GM21526 (cell line): ENCODE measurements at regions not wholly inside any gene's neighbourhood (a gene's known extent, or its start where the extent isn't known, plus 50 kb on each side); places are given as distances from the start of the nearest gene placed in this dataset.
"Not testable (repeated sequence)": the region's sequence is repeated elsewhere in the genome, so short reads cannot be mapped to it uniquely, and the experiment has no call there.

Source experiments
- ATAC-seq: cut with Tn5 transposase; IDR thresholded peaks from one replicate; pipeline ENCODE4 v1.9.1; 2021; ENCODE audit warnings: moderate library complexity; ENCODE audit not compliant: unreplicated experiment, low FRiP score

DNA sequence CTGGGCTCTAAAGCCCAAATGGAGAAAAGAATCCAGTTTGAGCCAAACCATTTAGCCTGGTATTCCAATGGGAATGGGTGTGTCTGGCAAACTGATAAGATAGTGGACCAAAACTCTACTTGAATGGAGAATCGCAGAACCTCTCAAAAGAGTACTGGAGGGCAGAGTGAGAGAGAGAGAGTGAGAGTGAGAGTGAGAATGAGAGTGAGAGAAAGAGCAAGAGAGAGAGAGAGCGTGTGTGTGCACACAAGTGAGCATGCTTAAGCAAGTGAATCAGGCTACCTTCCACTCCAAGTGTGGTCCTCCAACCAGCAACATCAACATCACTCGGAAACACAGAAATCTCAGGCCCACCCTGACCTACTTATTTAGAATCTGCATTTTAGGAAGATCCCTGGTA is 58.8 kb downstream of the UQCRFS1 start:
- ATAC-seq = no peak

DNA sequence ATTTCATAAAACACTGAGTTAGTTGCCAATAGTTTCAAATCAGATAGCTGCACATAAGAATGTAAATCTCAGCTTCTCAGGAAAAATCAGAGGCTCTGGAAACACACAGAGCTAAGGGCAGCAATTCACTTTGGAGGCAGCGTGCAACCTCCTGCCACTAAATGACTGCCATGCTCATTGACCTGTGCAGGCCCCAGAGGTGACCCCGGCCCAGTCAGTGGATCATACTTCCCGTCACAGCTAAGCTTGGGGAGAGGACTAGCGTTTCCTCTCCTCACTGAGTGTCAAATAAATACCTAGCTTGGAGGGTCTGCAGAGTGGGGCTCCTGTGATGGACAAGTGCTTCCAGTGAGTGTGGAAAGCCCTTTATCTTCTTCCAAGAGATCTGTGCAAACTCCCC is 67.2 kb downstream of the UQCRFS1 start:
- ATAC-seq = no peak

DNA sequence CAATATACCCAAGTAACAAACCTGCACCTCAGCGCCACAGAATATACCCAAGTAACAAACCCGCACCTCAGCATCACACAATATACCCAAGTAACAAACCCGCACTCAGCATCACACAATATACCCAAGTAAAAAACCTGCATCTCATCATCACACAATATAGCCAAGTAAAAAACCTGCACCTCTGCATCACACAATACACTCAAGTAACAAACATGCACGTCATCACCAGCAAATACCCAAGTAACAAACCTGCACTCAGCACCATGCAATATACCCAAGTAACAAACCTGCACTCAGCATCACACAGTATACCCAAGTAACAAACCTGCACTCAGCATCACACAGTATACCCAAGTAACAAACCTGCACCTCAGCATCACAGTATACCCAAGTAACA is 69.8 kb downstream of the UQCRFS1 start:
- ATAC-seq = no peak

DNA sequence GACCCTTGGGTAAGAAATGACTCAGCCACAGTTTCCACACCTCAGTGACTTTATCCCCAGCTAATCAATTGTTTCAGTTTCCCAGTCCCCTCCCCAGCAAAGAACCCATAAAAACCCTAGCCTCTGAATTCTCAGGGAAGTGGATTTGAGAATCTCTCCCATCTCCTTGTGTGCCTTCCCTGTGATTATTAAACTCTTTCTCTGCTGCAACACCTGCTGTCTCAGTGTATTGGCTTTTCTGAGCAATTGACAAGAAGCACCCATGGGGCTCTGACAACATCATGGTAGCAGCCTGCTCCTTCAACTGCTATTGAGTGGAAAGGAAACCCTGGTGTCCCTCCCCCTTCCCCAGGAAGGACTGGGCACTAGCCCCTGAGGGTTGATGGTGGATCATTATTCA is 73.7 kb downstream of the UQCRFS1 start:
- ATAC-seq = no peak

DNA sequence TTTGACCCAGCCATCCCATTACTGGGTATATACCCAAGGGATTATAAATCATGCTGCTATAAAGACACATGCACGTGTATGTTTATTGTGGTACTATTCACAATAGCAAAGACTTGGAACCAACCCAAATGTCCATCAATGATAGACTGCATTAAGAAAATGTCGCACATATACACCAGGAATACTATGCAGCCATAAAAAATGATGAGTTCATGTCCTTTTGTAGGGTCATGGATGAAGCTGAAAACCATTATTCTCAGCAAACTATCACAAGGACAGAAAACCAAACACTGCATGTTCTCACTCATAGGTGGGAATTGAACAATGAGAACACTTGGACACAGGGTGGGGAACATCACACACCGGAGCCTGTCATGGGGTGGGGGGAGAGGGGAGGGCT is 74.7 kb downstream of the UQCRFS1 start:
- not testable (repeated sequence) for ATAC-seq

DNA sequence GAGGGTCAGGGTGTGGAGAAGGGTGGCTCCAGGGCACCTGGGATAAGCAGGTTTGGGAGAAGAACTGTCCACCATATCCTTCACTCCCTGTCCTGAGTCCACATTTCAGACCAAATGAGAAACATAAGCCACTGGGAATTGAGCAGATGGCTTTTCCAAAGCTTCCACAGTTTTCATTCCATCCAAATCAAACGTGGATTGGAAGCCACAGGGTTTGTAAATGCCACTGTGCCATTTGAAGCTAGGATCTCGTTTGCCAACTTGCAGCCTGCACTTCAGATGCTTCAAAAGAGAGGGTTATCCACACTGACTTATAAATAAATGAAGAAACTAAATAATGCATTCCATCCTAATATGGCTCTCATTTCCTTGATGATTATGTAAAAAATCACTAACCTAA is 81.5 kb downstream of the UQCRFS1 start:
- ATAC-seq = no peak

DNA sequence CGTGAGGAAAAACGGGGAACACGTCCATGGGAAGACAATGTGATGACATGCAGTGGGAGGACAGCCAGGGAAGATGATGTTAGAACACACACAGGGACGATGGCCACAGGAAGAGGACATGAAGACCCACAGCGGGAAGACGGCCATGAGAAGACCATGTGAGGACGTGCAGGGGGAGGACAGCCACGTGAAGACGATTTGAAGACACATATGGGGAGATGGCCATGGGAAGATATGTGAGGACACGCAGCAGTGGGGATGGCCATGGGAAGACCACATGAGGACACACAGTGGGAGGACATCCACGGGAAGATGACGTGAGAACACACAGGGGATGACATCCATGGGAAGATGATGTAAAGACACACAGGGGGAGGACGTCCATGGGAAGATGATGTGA is 83.8 kb downstream of the UQCRFS1 start:
- no peak for ATAC-seq

DNA sequence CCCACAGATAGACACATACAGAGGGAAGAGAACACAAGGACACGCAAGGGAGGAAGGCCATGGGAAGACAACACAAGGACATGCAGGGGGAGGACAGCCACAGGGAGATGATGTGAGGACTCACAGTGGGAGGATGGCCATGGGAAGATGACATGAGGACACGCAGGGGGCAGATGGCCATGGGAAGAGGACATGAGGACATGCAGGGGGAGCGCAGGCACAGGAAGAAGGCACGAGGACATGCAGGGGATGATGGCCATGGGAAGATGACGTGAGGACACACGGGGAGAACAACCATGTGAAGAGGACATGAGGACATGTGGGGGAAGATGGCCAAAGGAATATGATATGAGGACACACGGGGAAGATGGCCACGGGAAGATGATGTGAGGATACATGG is 84.7 kb downstream of the UQCRFS1 start:
- ATAC-seq = no peak

DNA sequence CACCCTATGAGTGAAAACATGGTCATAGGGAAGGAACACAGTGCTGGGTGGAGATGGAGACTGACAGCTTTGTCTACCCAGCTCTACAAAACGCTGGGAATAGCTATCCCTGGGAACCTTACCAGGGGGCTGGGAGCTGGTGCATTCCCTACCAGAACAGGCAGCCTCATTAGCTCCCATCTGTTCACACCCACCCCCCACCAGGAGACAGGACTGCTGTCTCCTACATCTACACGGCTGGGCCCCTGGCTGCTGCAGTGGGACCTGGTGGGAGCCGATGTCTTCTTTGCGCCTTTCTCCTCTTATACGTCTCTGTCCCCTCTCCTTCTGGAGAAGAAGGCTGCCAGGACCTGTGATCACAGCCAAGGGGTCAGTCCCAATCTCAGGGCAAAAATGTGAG is 90.8 kb downstream of the UQCRFS1 start:
- ATAC-seq = no peak

DNA sequence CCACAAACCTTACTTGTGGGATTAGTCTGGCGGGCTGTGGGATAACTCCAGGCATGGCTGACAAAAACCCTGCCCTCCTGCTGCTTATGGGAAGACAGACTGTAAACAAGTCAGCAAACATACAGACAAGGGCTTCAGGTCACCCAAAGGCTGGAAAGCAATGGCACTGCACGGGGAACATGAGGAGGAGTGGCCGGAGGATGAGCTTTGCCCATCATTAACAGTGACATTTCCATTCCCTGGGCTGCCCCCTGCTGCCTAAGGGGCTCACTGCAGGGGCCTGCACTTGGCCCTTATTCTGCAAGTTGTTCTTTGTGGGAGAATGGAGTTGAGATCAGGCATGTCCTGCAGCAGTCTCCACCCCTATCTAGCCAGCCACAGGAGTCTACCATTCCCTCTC is 91.3 kb downstream of the UQCRFS1 start:
- ATAC-seq = no peak

DNA sequence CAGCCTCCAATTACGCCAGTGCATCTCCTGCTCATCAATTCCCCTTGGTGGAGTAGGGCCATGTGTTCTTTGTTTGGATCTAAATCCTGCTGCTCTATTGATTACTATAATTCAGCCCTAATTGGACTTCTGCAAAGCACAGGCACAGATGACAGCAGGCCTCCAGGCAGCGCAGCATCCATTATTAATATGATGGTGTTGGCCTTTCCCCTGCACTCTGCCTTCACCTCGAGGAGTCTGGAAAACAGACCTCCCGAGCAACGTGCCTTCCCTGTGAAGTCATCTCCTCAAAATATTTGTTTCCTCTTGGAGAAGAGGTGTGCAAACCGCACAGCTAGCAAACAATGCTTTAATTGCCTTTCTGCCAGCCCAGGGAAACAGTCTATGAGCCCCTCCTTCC is 92.5 kb downstream of the UQCRFS1 start:
- ATAC-seq = no peak

DNA sequence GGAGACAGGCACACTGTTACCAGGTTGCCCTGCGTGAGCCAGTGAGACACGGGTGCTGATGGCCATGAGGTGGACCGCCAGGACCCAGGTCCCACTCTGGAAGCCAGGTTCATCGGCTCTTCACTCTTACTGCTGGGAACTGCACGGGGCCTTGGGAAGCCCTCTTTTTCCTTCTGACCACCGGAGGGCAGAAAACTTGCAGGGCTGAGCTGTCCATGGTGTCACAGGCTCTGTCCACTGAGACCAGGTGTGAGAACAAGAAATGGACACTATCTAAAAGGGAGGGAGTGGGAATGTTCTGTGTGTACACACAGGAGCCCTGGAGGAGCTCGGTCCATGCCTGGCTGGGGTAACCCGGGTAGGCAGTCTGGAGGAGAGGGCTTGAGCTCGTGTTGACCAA is 93.4 kb downstream of the UQCRFS1 start:
- ATAC-seq = no peak

DNA sequence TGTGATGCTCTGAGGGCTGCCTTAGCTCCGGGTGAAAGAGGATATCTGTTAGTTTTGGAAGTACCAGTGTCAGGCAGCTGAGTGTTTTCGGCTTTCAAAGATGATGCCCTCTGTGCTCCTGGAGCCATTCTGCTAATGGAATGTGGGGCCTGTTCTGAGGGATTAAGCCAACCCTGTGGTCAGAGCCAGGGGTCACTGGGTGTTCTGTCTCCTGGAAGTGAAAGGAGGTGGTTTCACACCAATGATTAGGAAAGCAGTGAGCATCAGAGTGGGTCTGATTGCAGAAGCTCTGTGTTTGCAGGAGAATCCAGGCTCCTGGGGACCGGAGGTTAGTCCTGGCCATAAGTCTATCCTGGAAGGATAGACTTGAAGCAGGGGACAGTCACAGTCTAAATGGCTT is 94.6 kb downstream of the UQCRFS1 start:
- no peak for ATAC-seq

DNA sequence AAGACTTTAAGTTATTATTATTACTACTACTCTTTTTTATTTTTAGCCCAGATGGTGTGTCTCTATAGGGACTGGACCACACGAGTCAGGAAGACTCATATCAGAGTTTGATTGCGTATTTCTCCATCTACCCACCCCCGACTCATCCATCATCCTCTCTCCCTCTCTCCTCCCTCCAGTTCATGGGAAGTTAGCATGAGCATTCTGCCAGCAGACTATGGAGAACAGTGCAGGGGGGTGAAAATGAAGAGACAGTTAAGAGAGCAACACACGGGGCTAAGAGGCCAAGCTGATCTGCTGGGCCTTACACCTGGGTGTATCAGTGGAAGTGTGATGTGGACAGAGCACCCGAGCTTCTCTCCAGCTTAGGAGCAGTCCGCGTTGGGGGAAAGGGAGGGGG is 95.0 kb downstream of the UQCRFS1 start:
- ATAC-seq = no peak

DNA sequence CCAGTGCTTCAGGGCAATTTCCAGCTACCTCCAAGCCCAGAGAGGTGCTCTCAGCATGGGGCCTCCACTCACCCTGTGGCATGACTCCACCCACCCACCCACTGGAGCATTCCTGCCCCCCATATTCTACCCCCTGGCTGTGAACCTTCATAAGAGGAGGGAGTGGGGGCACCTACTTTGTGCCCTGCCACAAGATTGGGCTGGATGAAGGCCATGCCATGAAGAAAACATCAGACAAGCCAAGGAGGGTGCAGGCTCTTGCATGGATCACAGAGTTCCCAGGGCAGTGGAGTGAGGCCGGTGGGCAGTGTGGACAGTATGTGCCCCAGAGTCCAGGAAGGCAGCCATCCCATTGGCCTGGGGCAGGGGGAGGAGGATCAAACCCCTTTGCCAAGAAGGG is 97.8 kb downstream of the UQCRFS1 start:
- no peak for ATAC-seq

DNA sequence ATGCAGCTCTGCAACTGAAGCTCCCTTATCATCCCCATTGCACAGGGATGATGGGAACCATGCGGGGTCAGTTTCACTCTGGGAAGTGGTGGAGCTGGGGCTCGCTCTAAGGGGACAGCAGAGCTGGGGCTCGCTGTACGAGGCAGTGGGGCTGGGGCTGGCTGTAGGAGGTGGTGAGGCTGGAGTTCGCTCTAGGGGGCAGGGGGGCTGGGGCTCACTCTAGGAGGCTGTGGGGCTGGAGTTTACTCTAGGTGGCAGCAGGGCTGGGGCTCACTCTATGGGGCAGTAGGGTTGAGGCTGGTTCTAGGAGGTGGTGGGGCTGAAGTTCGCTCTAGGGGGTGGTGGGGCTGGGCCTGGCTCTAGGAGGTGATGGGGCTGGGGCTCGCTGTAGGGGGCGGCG is 99.1 kb downstream of the UQCRFS1 start:
- no peak for ATAC-seq

DNA sequence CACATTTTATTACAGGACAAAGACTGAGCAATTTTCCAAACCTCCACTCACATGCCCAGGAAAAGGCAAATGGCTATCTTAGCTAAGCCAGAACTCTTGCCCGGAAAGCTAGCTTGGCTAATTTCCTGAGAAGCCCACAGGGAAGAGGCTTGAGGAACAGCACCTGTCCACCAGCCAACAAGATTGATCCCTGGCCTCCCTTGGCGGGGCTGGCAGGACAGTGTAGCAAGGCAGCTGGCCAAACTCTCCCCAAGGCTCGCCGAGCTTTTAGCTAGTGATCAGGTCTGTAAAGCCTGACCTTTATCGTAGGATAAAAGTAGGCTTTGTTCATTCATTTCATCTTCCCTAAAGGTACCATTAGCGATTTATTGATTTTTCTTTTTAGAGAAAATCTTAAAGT is 101.4 kb downstream of the UQCRFS1 start:
- ATAC-seq = no peak

DNA sequence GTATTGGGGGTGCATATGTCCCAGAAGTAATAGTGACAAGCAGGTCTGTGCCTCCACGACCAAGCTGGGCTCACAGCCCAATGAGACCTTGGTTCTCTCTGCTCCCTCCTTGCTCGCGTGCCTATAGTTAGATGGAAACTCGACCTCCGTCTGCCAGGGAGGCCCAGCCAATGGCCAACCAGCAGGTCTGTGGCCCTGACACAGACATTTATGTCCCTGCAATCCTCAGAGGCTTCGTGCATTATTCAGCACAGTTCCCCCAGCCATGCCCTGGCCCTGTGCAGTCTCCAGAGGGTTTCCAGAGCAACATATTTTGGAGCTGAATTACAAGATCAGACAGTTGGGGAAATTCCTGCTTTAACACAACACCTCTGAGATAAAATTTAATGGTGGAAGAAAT is 105.1 kb downstream of the UQCRFS1 start:
- ATAC-seq = no peak

DNA sequence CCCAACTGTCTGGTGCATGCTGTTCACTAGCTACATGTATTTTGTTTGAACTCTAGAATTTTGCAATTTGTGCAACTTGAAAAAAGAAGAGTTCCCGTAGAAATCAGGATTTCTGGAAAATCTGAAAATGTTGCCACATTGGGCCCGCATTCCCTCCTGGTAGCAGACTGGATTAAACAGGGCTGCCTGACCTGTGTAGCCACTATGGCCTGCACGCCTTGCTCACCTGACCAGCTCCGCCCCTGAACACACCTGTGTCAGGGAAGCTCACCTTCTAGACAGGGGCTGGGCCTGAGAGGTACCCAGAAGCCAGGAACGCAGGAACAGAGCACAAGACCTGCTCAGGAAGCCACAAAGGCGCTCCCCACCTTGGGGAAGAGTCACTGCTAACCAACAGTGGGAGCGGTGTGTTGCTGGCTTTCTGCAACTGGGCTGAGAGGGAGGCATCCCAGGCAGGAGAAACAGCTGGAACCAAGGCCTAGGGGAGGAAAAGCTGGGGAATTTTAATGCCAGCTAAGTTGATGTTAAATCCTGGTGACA is 106.5 kb downstream of the UQCRFS1 start:
- no peak for ATAC-seq

DNA sequence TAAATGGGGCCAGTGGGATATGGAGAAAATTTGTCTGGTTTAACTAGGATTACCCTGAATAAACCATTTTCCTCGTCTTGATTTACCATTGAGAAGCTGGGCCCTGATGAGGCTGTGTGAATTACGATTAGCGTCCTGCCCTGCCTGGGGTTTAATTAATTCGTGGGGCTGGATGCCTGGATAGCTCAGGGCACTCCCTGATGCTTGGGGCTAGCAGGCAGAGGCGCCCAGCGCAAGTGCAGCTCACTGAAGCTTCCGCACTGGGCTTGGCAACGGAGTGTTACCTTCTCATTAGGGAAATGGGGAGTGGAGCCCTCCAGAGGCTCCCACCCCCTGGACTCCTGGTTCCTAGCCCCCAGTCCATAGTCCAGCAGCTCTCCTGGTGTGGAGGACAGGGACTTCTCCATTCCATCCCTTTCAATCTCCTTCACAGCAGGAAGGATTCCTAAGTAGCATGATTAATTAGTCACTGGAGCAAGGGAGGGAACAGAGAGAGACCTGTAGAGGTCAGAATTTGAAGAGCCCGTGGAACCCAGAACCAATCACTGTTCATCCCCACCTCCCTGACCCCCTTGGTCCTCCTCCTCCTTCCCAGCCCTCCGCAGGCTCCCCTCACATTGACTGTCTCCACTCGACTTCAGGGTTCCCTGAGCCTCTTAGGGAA is 107.2 kb downstream of the UQCRFS1 start:
- ATAC-seq = no peak

DNA sequence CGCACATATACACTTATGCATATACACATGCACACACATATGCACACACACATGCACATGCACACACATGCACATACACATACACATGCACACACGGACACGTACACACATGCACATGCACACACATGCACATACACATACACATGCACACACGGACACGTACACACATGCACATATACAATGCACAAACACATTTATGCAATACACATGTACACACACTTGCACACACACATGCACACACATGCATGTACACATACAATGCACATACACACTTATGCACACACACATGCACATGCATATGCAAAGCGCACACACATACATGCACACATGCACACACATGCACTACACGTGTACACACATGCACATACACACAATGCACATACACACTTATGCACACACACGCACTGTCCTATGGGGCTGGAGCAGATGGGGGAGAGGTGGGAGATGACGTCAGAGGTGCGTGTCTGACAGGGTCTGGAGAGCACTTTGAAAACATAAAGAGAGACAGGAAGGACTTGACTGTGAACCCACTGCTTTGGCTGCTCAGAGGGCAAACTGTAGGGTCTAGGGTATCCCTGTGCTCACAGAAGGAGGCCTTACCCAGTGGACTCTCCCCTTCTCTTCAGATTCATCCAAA is 108.2 kb downstream of the UQCRFS1 start:
- no peak for ATAC-seq

DNA sequence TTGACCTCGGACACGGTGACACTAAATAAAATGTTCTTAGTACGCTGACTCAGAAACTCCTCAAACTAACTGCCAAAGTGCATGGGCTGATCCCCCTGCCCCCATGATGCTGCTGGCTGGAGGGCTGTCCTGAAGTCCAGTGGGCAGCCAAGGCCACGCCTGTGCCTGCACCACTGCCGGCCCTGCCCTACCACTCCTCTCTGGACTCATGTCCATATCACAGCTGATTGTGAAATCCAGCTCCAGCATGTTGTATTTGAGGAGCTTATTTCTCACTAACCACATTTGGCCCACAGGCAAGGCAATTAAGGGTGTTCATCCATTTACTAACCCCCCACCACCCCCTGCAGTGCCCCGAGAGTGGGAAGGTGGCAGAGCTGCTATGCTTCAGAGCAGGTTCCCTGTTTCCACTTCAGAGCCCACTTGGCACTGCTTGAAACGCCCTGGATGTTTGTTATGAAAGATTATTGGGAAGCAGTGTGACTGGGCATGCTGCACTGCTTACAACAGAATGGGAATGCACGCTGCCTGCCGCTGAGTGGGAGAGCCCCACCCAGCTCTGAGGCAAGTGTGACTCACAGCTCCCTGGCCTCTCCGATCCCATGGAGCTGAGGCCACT is 114.0 kb downstream of the UQCRFS1 start:
- ATAC-seq = no peak
